NCI-H1417 treated with DMSO at 0.1 percent for 48 hours (cell line): ENCODE measurements at regions not wholly inside any gene's neighbourhood (a gene's known extent, or its start where the extent isn't known, plus 50 kb on each side); places are given as distances from the start of the nearest gene placed in this dataset.
"Not testable (repeated sequence)": the region's sequence is repeated elsewhere in the genome, so short reads cannot be mapped to it uniquely, and the experiment has no call there.

Experiments used
- DNase-seq: peaks from one replicate; lab custom pipeline; 2025; lab: John Stamatoyannopoulos, UW

DNA sequence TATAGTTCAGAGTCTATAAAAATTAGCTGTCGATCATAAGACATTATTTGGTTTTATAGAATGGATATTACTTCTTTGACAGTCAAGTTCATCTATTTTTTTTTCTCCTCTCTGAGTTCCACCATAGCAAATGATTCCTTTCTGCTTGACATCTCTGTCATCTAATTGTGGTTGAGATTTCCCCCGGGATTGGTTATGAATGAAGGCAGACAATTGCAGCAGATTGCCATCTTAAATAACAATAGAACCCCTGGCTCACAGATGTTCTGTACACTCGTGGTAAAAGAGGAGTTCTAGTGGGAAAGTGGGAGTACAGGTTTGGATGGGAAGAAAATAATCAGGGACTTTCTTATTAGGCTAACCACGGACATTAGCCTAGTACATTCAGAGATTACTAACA is 292.1 kb upstream of the NRXN1 start:
- no peak for DNase-seq

GRCh38 chr2:51322613-51323012 is 290.7 kb upstream of the NRXN1 start:
- DNase-seq: no peak

DNA sequence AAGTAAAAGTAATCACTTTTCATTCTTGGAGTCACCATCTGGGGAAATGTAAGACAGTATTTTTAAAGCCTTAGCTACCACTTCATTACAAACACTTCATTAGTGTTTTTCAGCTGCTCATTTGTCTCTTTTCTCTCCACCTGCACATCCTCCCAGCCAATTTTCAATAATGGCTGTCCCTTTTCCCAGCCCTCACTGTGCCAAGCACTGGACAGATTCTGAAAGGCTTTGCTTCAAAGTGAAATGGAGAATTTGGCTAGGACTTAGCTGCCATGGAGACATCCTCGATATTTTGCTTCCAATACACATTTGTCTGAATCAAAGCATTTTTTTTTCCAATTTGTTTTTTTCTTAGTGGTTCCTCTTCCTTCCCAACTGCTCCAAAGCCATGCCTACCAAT is 272.4 kb upstream of the NRXN1 start:
- no peak for DNase-seq

GRCh38 chr2:51301381-51301780 is 269.4 kb upstream of the NRXN1 start:
- no peak for DNase-seq

- DNase-seq: no peak
Observed at GRCh38 chr2:51299370-51299769, 267.4 kb upstream of the NRXN1 start.

- DNase-seq: no peak
Observed at GRCh38 chr2:51297488-51297887, 265.6 kb upstream of the NRXN1 start.

- DNase-seq: no peak
Observed at GRCh38 chr2:51293566-51294200, 261.8 kb upstream of the NRXN1 start.

DNA sequence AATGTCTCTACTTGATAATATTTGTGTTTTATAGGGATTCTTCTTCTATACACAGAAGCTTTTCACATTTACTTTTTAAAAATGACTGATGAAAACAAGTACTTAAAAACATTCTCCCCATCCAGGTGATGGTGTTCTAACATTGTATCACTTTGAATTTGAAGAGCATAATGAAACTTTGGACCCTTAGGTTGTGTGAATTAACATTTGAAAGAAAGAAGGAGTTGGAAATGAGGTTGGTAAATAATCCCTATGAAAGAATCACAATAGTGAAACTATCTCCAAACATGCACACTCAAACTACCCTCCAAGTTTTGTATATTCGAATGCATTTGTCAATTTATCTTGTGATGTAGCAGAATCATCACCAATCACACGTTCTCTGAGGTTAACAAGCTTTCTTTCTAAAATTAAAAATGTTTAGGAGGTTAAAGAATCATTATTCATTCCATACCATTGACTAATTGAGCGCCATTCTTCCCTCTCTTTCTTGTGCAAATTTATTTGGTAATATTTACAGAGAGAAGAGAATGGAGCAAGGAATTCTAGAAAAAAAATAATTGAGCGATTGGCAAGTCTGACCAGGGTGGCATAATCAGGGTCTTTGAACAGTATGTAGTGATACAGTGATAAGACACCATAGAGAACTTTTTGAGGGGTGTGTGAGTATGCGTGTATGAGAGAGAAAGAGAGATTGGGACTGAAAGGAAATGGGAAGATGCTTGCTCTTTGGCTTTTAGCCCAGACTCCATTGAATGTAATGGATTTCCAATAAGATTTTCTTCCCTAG is 260.0 kb upstream of the NRXN1 start:
- DNase-seq: no peak

DNA sequence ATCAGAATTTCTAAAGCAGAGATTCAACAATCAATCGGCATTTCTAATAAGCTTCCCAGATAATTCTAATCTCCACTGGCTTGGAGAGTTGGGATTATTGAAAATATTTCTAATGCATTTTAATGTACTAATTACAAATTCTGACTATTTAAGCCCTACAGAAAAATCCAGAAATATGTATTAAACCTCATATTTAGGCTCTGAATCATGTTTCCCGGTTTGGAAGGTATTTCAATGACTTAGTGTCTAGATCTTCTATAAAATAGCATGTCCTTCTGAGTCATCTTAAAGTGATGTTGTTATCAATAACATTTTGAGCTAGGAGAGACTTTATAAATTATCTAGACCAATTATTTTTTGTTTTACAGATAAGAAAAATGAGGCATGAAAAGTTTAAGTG is 258.8 kb upstream of the NRXN1 start:
- no peak for DNase-seq

DNA sequence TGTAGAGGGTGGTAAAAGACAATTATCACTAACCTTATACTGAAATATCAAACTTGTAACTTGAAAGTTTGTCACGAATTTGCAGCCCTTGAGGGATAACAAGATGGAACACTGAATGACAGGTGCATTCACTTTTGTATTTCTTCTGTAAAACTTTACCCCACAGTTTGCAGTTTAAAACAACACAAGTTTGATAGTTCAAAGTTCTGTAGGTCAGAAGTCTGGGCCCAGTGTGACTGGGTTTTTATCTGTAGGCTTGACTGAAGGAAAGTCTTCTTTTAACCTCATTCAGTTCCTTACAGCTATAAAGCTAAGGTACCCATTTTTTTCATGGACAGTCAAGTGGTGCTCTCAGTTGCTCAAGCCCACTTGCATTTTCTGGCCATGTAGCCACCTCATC is 257.1 kb upstream of the NRXN1 start:
- DNase-seq: no peak

GRCh38 chr2:51268191-51268590 is 236.3 kb upstream of the NRXN1 start:
- no peak for DNase-seq

GRCh38 chr2:51265539-51265938 is 233.6 kb upstream of the NRXN1 start:
- no peak for DNase-seq

DNA sequence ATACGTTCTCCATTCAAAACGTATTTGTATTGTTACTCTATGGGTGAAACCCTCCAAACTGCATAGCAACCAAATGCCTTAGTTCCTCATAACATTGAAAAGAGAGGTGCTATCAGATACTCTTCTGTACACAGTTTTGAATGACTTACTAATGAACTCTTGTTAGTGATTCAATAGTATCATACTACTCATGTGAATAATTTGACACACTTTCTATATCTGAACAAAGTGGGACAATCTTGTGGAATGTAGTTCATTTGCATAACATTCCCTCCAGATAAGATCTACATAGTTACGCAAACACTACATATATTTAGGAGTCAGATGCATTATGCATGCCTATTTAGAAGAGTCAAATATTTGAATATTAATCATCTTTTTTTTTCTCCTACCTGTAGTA is 232.0 kb upstream of the NRXN1 start:
- no peak for DNase-seq

GRCh38 chr2:51263101-51263500 is 231.2 kb upstream of the NRXN1 start:
- DNase-seq: not testable (repeated sequence)

DNA sequence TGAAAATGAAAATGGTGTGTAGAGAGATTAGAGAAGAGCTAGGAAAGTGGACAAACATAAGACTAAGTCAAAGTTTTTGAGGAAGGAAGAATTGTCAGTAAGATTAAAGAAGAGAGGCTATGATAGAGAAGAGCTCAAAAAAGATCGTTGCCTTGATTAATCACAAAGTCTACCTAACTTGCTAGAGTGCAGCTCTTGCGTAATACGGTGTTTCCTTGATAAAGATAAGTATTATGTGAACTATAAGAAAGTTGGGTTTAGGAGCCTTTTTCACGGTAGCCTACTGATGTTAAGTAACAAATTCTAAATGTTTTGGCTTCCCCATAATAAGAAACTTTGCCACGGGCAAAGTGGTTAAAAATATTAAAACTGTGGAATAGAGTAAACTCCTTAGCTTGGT is 226.4 kb upstream of the NRXN1 start:
- DNase-seq: no peak

- DNase-seq: no peak
Observed at GRCh38 chr2:51256736-51257135, 224.8 kb upstream of the NRXN1 start.

- no peak for DNase-seq
Observed at GRCh38 chr2:51251356-51251755, 219.4 kb upstream of the NRXN1 start.

GRCh38 chr2:51247252-51247805 is 215.4 kb upstream of the NRXN1 start:
- DNase-seq: no peak

DNA sequence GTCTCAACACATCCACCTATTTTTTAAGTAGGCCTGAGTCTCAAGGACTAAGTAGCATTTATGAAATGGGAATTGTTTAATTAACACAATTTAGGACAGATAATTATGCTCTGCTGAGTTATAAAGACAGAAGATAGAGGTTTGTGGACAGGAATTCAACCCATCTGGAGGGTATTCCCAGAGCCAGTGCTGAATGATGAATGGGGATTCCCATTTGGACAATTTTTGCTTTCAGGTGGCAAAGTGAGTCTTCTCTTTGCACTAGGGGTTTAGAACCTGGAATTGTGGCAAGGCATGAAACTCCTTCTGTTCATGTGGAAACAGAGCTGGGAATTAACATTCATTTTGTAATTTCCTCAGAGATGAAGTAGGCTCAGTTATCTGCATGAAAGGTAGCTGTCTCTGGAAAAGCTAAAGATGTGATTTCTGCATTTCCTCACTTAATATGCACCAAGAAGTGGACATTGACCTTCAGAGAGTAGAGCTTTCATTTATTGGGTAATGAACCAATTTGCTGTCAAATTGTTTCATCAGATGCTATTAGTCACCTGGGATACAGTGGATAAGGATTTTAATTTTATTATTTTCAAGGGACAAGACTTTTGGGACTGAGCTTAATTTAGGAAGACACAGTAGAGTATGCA is 212.1 kb upstream of the NRXN1 start:
- DNase-seq: no peak

- DNase-seq: no peak
Observed at GRCh38 chr2:51237626-51238271, 205.8 kb upstream of the NRXN1 start.

GRCh38 chr2:51232027-51232426 is 200.1 kb upstream of the NRXN1 start:
- DNase-seq: no peak

- DNase-seq: no peak
Observed at GRCh38 chr2:51231071-51231470, 199.1 kb upstream of the NRXN1 start.

DNA sequence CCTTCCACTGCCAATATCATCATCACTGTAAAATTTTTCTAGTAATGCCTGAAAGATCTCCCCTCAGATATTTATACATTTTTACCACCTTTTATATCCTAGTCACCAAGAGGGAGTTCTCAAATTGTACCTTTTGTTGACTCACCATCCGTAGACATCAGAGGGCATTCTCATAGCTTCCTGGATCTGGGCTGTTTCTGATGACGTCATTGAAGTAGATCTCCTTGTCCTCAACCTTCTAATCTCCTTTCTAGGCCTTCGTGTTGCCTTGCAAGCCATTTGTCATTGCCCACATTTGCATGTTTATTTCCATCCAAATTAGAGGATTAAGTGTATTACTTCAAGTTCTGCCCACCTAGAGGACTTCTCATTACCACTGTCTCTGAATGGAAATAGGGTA is 193.4 kb upstream of the NRXN1 start:
- no peak for DNase-seq
